GM12873 (cell line): ENCODE measurements at regions not wholly inside any gene's neighbourhood (a gene's known extent, or its start where the extent isn't known, plus 50 kb on each side); places are given as distances from the start of the nearest gene placed in this dataset.

Source experiments
- TF ChIP-seq, protein P1 (sequence below): IDR thresholded peaks from 2 replicates; pipeline ENCODE4 v1.5.1; 2012; ENCODE audit warnings: low read depth, mild to moderate bottlenecking, moderate library complexity, low read length, control low read depth; ENCODE audit not compliant: insufficient read depth; ENCODE audit errors: missing control alignments

GRCh38 chr3:27585429-27585828 is 101.2 kb upstream of the SLC4A7 start:
- TF ChIP-seq, protein P1, sequence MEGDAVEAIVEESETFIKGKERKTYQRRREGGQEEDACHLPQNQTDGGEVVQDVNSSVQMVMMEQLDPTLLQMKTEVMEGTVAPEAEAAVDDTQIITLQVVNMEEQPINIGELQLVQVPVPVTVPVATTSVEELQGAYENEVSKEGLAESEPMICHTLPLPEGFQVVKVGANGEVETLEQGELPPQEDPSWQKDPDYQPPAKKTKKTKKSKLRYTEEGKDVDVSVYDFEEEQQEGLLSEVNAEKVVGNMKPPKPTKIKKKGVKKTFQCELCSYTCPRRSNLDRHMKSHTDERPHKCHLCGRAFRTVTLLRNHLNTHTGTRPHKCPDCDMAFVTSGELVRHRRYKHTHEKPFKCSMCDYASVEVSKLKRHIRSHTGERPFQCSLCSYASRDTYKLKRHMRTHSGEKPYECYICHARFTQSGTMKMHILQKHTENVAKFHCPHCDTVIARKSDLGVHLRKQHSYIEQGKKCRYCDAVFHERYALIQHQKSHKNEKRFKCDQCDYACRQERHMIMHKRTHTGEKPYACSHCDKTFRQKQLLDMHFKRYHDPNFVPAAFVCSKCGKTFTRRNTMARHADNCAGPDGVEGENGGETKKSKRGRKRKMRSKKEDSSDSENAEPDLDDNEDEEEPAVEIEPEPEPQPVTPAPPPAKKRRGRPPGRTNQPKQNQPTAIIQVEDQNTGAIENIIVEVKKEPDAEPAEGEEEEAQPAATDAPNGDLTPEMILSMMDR: no peak

GRCh38 chr3:27584874-27585273 is 100.7 kb upstream of the SLC4A7 start:
- TF ChIP-seq, protein P1: no peak

DNA sequence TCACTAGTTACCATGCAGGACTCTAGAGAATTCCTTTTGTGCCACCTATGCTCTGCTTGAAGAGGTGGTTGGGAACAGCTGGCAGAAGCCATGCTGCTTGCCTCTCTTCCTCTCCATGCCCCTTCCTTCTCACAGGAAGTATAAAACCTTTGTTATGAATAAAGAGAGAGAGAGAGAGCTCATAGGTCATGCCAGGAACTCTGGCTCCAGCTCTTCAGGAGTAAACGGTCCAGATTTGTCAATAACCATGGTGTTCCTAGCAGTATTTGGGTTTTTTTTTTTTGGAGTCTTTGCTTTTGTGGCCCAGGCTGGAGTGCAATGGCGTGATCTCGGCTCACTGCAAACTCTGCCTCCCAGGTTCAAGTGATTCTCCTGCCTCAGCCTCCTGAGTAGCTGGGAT is 97.7 kb upstream of the SLC4A7 start:
- TF ChIP-seq, protein P1: no peak

DNA sequence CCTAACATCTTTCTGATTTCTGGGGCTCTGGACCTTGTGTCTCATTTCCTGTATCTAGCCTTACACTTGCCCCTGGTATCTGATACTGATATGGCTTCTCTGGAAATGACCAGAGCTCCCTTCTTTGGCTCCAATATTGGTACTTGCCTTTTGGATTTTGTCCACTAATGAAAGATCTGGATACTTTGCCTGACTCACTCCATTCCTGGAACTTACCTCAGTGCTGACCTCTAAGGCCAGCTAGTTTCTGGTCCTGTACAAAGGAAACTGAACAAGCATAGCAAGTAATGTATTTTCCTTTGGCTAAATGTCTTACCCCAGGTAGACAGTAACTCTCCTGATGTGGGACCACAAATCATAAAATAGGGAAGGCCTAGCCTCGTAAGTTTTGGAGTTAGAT is 93.8 kb upstream of the SLC4A7 start:
- TF ChIP-seq, protein P1: no peak

DNA sequence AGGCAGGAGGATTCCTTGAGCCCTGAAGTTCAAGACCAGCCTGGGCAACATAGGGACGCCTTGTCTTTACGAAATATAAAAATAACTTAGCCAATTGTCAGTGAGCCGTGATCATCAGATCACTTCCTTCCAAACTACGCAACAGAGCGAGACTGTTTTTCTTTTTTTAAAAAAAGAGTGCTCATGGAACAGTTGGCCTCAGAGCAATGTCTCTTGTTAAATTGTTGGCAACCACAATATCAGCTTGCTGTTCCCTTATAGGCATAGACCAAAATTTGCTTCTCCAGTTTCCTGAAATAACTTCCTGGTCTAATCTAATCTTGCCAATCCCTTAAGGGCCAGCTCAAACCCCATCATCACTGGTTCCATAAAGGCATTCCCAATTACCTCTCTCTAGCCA is 93.3 kb upstream of the SLC4A7 start:
- TF ChIP-seq, protein P1: no peak

DNA sequence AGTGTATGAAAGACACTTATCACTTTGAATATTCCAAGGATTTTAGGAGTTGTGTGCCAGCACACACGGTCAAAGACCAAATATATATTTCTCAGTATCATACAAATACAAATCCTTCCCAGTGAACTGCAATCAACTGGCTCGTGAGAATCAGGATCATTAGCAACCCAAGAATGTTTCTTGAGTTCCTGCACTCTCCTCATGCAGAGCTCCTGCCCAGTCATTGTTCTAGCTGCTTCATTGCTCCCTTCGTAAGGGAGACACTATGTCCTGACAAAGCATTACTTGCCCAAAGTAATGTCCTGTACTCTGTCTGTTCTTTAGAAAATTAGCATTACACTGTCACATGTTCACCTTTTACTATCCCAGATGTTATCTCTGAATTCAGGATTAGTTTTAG is 92.0 kb upstream of the SLC4A7 start:
- TF ChIP-seq, protein P1: no peak

GRCh38 chr3:27575499-27575898 is 91.3 kb upstream of the SLC4A7 start:
- TF ChIP-seq, protein P1: no peak
